Endothelial cell of umbilical vein (primary cell): ENCODE measurements at regions not wholly inside any gene's neighbourhood (a gene's known extent, or its start where the extent isn't known, plus 50 kb on each side); places are given as distances from the start of the nearest gene placed in this dataset.

ENCODE experiments used
- CTCF ChIP-seq, 2 donors: IDR thresholded peaks; 1 replicate in 1 of 2; 2 replicates in 1 of 2; pipeline ENCODE4 v1.5.1; 2011; ENCODE audit warnings: low read length in 2 of 2, mild to moderate bottlenecking in 2 of 2, moderate library complexity in 2 of 2, control low read depth in 1 of 2, inconsistent platforms in 1 of 2, low read depth in 1 of 2; ENCODE audit not compliant: insufficient read depth in 1 of 2; ENCODE audit errors: extremely low read depth in 1 of 2
- EZH2 ChIP-seq: IDR thresholded peaks from 2 replicates; pipeline ENCODE4 v1.6.1; 2012; ENCODE audit warnings: borderline replicate concordance, low read depth, mild to moderate bottlenecking, moderate library complexity, low read length, inconsistent platforms; ENCODE audit not compliant: severe bottlenecking
- MAX ChIP-seq: IDR thresholded peaks from 2 replicates; pipeline ENCODE4 v1.6.1; 2011; ENCODE audit not compliant: insufficient read depth, insufficient read length
- MYC ChIP-seq: IDR thresholded peaks from one replicate; pipeline ENCODE4 v1.6.1; 2011; ENCODE audit warnings: mild to moderate bottlenecking, low read depth, low read length
- POLR2A ChIP-seq: IDR thresholded peaks from 2 replicates; pipeline ENCODE4 v1.6.1; 2012; ENCODE audit warnings: low read depth, mild to moderate bottlenecking, control low read depth, low read length
- POLR2AphosphoS5 ChIP-seq: IDR thresholded peaks from 2 replicates; pipeline ENCODE4 v1.6.1; 2012; ENCODE audit warnings: low read depth, mild to moderate bottlenecking, control low read depth, low read length, moderate library complexity; ENCODE audit not compliant: insufficient read depth

GRCh38 chr5:71982717-71983395 is 124.4 kb upstream of the MAP1B start:
- no peak for TF ChIP-seq POLR2AphosphoS5
- TF ChIP-seq POLR2A, result no peak
- no peak for TF ChIP-seq CTCF (IDR thresholded peaks at IDR 0.05; ENCODE audit: extremely low read depth in 1 of 2, insufficient read depth in 1 of 2, low read depth in 1 of 2, low read length in 2 of 2)
- TF ChIP-seq EZH2, result no peak
- no peak for TF ChIP-seq MAX
- no peak for TF ChIP-seq MYC
